GM18508 (cell line): ENCODE measurements at regions not wholly inside any gene's neighbourhood (a gene's known extent, or its start where the extent isn't known, plus 50 kb on each side); places are given as distances from the start of the nearest gene placed in this dataset.
"Not testable (repeated sequence)": the region's sequence is repeated elsewhere in the genome, so short reads cannot be mapped to it uniquely, and the experiment has no call there.

Source experiments
- ATAC-seq: cut with Tn5 transposase; IDR thresholded peaks from one replicate; pipeline ENCODE4 v1.9.1; 2021; ENCODE audit warnings: moderate number of reproducible peaks; ENCODE audit not compliant: insufficient read depth, unreplicated experiment

DNA sequence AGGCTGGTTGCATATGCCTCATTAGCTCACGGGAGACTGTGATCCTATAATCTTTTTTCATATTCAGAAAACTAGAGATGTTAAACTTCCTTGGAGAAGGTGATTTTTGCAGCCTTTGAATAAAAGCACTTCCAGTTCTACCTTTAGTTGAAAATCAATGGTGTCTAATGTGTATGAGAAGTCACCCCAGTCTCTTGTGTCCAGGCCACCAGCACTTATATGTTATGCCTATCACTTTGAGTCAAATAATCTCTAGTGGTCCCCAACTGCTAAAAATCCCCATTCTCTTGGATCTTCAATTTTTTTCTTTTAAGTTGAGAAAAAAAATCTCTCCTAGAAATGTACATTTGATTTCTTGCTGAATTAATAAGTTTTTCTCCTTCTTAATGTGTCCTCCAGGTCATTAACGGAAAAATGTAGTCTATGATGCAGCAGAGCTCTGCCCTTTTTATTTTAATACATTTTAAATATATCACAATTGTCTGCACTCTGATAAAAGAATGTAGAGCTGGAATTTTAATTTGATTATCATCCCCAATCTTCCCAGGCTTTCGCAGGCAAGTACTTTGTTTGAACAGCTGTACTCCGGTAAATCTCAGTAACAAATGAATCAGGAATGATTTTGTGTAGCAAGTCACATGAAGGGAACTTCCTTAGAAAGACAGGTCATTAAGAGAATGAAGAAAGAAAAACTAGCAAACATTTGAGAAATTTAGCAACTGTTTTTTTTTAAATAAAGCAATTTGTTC lies 147.0 kb downstream of the SOX4 start:
- ATAC-seq = no peak

DNA sequence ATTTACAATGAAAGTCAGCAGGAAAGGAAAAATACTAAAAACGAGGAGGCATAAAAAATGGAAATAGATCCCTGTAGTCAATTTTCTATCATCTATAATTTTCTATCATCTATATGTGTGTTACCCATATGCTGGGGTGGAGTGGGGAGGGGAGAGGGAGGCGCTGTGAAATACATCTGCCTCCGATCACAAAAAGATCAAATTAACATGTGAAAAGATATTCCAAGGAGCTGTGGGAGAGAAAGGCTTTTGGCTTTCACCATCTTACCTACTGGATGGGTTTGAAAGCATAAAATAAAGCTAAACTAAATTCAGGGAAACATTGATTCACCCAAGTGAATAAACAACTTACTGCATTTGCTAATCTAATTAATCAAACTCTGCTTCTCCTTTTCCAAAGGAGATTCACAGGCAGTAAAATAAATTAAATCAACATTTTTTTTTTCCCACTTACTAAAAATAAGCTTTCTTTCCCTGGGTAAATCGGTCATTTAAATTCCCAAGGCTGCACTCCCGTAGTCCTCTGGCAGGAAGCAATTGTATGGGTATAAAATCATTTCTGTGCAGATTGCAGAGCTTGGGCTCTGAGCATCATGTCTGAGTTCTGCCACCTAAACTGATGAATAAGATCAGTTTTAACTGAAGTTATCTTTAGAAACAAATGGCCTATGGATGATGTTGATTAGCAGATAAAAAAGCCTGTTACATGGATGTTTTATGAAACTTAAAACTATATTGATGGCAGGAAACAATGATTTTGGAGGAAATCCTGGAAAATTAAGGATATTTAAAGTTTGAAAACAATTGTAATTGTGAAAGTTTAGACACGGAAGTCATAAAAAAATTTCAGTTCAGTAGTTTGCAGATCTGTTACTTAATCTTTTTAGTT lies 147.9 kb downstream of the SOX4 start:
- no peak for ATAC-seq

GRCh38 chr6:21742238-21742660 lies 148.7 kb downstream of the SOX4 start:
- no peak for ATAC-seq

DNA sequence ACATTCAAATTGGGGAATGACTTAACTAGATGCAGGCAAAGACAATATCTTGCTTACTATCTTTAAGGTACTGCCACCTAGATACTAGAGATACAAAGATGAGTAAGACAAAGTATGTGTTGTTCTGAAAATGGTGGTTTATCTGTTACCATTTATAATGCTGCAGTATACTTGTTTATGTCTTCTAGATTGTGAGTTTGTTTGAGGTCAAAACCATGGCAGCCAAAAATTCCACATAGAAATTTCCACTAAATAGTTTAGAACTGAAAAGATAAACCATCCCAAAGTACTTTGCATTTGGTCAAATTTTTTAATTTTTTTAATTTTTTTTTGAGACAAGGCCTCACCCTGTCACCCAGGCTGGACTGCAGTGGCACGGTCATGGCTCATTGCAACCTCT lies 150.8 kb downstream of the SOX4 start:
- no peak for ATAC-seq

DNA sequence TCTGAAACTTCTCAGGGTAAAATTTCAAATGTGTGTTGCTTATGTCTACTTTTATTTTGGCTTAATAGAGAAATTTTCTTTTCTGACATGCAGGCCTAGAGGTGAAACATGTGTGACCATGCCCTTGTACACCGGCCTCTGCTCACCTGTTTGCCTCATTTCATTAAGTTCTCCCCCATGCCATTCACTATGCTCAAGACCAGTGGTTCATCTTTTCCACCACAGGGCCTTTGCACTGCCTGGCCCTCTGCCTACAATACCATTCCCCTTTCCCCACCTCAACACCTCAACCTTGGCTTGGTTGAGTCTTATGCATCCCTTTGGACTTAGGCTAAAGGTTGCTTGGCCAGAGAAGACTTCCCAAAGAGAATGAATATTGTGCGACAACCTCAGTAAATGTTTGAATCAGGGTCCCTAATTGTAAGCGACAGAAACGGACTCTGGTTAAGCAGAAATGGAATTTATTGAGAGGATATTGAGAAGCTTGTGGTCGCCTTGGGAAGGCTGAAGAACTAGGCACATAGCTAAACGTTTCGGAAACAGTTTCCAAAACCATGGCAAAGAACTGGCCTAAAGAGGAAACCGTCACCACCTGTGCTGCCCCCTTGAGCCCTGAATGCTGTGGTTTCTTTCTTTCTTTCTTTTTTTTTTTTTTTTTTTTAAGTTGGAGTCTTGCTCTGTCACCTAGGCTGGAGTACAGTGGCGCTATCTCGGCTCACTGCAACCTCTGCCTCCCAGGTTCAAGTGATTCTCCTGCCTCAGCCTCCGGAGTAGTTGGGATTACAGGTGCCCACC lies 152.2 kb downstream of the SOX4 start:
- no peak for ATAC-seq

GRCh38 chr6:21747441-21747840 lies 153.9 kb downstream of the SOX4 start:
- ATAC-seq = no peak

GRCh38 chr6:21748343-21749056 lies 154.9 kb downstream of the SOX4 start:
- ATAC-seq = no peak

GRCh38 chr6:21749754-21750153 lies 156.2 kb downstream of the SOX4 start:
- ATAC-seq = no peak

- no peak for ATAC-seq
Measured at GRCh38 chr6:21750575-21750974, 157.0 kb downstream of the SOX4 start.

DNA sequence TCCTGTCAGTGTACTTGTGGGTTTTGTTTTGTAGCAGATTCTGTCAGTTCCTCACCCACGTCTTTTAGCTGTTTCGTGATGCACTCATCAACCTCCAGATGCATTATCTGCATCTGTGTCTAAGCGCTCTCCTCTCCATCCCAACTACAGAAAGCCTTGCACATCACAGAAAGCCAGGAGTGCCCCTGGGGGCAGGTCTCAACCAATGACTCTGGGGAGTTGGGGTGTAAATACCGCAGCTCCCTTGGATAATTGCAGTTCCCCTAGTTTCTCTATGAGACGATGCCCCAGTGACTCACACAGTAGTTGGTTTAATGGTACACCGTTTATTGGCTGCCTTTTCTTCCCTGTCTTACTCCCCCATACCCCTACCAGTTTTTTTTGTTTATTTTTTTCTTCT lies 158.1 kb downstream of the SOX4 start:
- no peak for ATAC-seq

- no peak for ATAC-seq
Measured at GRCh38 chr6:21752054-21752811, 158.7 kb downstream of the SOX4 start.

DNA sequence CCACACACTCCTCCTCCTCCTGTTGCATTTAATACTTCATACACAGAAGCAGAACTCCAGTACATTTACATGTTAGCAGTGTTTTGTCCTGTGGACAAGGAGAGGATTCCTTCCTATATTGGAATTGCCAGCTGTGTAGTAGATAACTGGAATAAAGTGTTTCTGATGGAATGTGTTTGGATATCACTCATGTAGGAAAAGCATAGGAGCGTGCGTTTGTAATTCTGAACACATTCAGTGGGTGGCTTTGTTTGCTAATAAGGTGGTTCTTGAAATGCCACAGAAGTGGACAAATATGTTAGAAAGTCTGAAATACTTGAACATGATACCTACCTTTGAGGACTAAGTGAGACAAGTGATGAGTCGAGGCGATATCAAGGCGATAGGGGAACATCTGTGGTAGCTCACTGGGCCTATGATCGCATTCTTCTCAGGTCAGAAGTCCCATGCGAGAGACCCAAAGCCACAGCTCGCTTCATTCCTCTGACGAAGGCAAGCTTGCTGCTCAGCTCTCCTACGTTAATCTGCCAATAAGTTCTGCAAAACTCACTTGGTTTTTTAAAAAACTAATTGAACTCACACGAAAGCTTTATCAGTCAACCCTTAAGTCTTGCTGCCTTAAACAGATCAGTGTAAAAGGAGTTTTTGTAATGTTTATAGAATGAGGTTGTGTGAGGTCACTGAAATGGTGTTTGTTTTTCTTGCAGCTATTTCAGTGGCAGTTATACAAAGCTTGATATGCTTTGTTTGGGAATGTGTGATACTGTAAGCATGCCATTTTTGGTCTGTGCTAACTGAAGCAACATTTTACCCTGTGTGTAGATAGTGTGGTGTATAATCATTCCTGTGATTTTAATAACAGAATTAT lies 159.9 kb downstream of the SOX4 start:
- no peak for ATAC-seq

- ATAC-seq = no peak
Measured at GRCh38 chr6:21754891-21755290, 161.3 kb downstream of the SOX4 start.

- ATAC-seq = no peak
Measured at GRCh38 chr6:21756487-21756886, 162.9 kb downstream of the SOX4 start.

- ATAC-seq = not testable (repeated sequence)
Measured at GRCh38 chr6:21757392-21757791, 163.8 kb downstream of the SOX4 start.

DNA sequence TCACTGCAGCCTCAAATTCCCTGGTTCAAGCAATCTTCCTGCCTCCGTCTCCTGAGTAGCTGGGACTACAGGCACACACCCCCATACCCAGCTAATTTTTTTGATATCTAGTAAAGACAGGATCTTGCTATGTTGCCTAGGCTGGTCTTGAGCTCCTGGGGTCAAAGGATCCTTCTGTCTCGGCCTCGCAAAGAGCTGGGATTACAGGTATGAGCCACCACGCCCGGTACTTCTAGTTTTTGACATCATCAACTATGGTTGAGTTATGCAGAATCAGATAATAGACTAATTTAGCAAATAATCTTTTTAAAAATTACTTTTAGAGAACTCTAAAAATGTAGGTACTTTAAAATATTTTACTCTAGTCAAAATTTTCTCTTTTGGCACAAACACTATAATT lies 166.2 kb downstream of the SOX4 start:
- no peak for ATAC-seq

- ATAC-seq = not testable (repeated sequence)
Measured at GRCh38 chr6:21761053-21761730, 167.6 kb downstream of the SOX4 start.

GRCh38 chr6:21764989-21765388 lies 171.4 kb downstream of the SOX4 start:
- ATAC-seq = no peak
